Skeletal muscle satellite cell (primary cell): ENCODE measurements at regions not wholly inside any gene's neighbourhood (a gene's known extent, or its start where the extent isn't known, plus 50 kb on each side); places are given as distances from the start of the nearest gene placed in this dataset. TPM values are rescaled to one million over a fixed set of nuclear protein-coding genes. Genes with fewer than 3 reads are reported as not detected.

Source experiments
- small RNA-seq: library from RNA; depleted of rRNA; stranded (forward); fragments of <200 nt; gene quantifications from one replicate; pipeline ENCODE3, GENCODE V24; 2012

Small RNAs in the stretch of these regions (small RNA-seq; reads per million reads assigned to genes)
- gene RF00019 (not detected), gene RN7SL101P (not detected)
